ENCODE measurements at regions not wholly inside any gene's neighbourhood (a gene's known extent, or its start where the extent isn't known, plus 50 kb on each side); places are given as distances from the start of the nearest gene placed in this dataset.

GRCh38 chr3:25212736-25213135 is 215.3 kb upstream of the RARB start:
- intact Hi-C loops (cut with DNase I, micrococcal nuclease): no loop called here
- TF ChIP-seq, protein P1, sequence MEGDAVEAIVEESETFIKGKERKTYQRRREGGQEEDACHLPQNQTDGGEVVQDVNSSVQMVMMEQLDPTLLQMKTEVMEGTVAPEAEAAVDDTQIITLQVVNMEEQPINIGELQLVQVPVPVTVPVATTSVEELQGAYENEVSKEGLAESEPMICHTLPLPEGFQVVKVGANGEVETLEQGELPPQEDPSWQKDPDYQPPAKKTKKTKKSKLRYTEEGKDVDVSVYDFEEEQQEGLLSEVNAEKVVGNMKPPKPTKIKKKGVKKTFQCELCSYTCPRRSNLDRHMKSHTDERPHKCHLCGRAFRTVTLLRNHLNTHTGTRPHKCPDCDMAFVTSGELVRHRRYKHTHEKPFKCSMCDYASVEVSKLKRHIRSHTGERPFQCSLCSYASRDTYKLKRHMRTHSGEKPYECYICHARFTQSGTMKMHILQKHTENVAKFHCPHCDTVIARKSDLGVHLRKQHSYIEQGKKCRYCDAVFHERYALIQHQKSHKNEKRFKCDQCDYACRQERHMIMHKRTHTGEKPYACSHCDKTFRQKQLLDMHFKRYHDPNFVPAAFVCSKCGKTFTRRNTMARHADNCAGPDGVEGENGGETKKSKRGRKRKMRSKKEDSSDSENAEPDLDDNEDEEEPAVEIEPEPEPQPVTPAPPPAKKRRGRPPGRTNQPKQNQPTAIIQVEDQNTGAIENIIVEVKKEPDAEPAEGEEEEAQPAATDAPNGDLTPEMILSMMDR (IDR thresholded peaks at IDR 0.05): no peak
- no peaks in the 10 kb centered on the region for H3K36me3 ChIP-seq (ENCODE audit: low read depth)
- H3K4me3 ChIP-seq: no peak overlapping the region
- no peak for DNase-seq
- H3K9me3 ChIP-seq: no peaks in the 10 kb centered on the region
- ATAC-seq: no peak
- H3K4me1 ChIP-seq (ENCODE audit: low read depth): no peaks in the 10 kb centered on the region

GRCh38 chr3:25214034-25214433 is 214.0 kb upstream of the RARB start:
- ATAC-seq: no peak
- TF ChIP-seq, protein P1 (IDR thresholded peaks at IDR 0.05): no peak
- no peaks in the 10 kb centered on the region for H3K9me3 ChIP-seq
- DNase-seq: no peak
- no peaks in the 10 kb centered on the region for H3K36me3 ChIP-seq (ENCODE audit: low read depth)
- no peak overlapping the region for H3K4me3 ChIP-seq
- no peaks in the 10 kb centered on the region for H3K4me1 ChIP-seq (ENCODE audit: low read depth)
- intact Hi-C loops (cut with DNase I, micrococcal nuclease): no loop called here

GRCh38 chr3:25218362-25218761 is 209.7 kb upstream of the RARB start:
- TF ChIP-seq, protein P1 (IDR thresholded peaks at IDR 0.05): no peak
- intact Hi-C loops (cut with DNase I, micrococcal nuclease): no loop called here
- no peaks in the 10 kb centered on the region for H3K4me1 ChIP-seq (ENCODE audit: low read depth)
- ATAC-seq: no peak
- H3K9me3 ChIP-seq: no peaks in the 10 kb centered on the region
- H3K4me3 ChIP-seq: no peak overlapping the region
- no peak for DNase-seq
- H3K36me3 ChIP-seq (ENCODE audit: low read depth): no peaks in the 10 kb centered on the region

DNA sequence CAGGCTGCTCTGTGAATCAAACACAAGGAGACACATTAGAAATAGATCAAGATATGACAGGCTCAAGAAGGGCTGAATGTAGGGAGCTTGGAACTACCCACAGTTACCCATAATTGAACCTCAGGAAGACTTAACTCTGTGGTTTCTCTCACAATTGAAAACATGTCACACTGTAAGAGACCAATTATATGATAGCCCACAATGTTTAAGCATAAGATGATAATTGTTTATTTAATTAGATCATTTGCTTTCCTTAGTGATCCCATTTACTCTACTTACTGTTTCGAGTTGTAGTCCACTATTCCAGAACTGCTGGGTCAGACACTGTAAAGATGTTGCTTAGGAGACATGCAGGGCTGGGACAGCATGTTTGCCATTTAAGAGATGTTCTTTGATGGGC is 201.3 kb upstream of the RARB start:
- no peak for ATAC-seq
- intact Hi-C loops (cut with DNase I, micrococcal nuclease): no loop called here
- no peaks in the 10 kb centered on the region for H3K9me3 ChIP-seq
- TF ChIP-seq, protein P1 (IDR thresholded peaks at IDR 0.05): no peak
- H3K36me3 ChIP-seq (ENCODE audit: low read depth): no peaks in the 10 kb centered on the region
- H3K4me1 ChIP-seq (ENCODE audit: low read depth): no peaks in the 10 kb centered on the region
- no peak overlapping the region for H3K4me3 ChIP-seq
- no peak for DNase-seq

DNA sequence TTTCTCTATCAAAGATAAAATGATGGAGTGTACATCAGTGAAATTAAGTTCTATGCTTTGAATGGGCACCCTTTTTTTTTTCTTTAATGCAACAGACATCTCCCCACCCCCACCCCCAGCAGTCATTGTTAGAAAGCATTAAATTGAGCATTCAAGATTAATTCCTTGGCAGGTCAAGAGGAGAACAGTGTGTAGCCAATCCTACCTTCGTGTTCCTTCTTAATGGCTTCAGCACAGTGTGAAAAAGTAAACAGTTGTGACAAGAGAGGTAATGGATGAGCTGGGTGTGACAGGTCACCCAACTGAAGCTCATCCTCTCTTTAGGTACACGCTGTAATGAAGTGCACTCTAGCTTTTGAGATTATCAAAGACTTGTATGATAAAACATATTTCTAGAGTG is 198.5 kb upstream of the RARB start:
- intact Hi-C loops (cut with DNase I, micrococcal nuclease): no loop called here
- peaks cover under 1% of the 10 kb centered on the region for H3K4me1 ChIP-seq (ENCODE audit: low read depth)
- H3K9me3 ChIP-seq: no peaks in the 10 kb centered on the region
- no peaks in the 10 kb centered on the region for H3K36me3 ChIP-seq (ENCODE audit: low read depth)
- DNase-seq (no peak), ATAC-seq (no peak)
- TF ChIP-seq, protein P1 (IDR thresholded peaks at IDR 0.05): no peak
- H3K4me3 ChIP-seq: no peak overlapping the region

- TF ChIP-seq, protein P1 (IDR thresholded peaks at IDR 0.05): no peak
- ATAC-seq (peak; percentile 54), DNase-seq (no peak)
- Histone ChIP-seq H3K4me3 (no peak overlapping the region), H3K4me1 (ENCODE audit: low read depth) (peaks cover 4% of the 10 kb centered on the region), H3K9me3 (no peaks in the 10 kb centered on the region), H3K36me3 (ENCODE audit: low read depth) (no peaks in the 10 kb centered on the region)
- intact Hi-C loops (cut with DNase I, micrococcal nuclease): no loop called here
These were observed 193.0 kb upstream of the RARB start for GRCh38 chr3:25235031-25235430.

Data from mucosa of descending colon (tissue), 3 donors.